HG02623 (cell line): ENCODE measurements at regions not wholly inside any gene's neighbourhood (a gene's known extent, or its start where the extent isn't known, plus 50 kb on each side); places are given as distances from the start of the nearest gene placed in this dataset.

ENCODE experiments used
- ATAC-seq: cut with Tn5 transposase; IDR thresholded peaks from one replicate; pipeline ENCODE4 v1.9.1; 2021; ENCODE audit warnings: moderate library complexity; ENCODE audit not compliant: unreplicated experiment

GRCh38 chr18:37958499-37958898 lies 392.9 kb upstream of the CELF4 start:
- no peak for ATAC-seq

GRCh38 chr18:37956902-37957301 lies 391.3 kb upstream of the CELF4 start:
- no peak for ATAC-seq

GRCh38 chr18:37956020-37956419 lies 390.4 kb upstream of the CELF4 start:
- no peak for ATAC-seq

- ATAC-seq, result no peak
Measured at GRCh38 chr18:37955201-37955600, 389.6 kb upstream of the CELF4 start.

- no peak for ATAC-seq
Measured at GRCh38 chr18:37953876-37954275, 388.3 kb upstream of the CELF4 start.

GRCh38 chr18:37948471-37948870 lies 382.9 kb upstream of the CELF4 start:
- ATAC-seq, result no peak

- ATAC-seq, result no peak
Measured at GRCh38 chr18:37946324-37946723, 380.7 kb upstream of the CELF4 start.

GRCh38 chr18:37944700-37945270 lies 379.2 kb upstream of the CELF4 start:
- ATAC-seq, result no peak

GRCh38 chr18:37937287-37937686 lies 371.7 kb upstream of the CELF4 start:
- no peak for ATAC-seq

GRCh38 chr18:37935086-37935485 lies 369.5 kb upstream of the CELF4 start:
- ATAC-seq, result no peak

GRCh38 chr18:37930640-37931039 lies 365.0 kb upstream of the CELF4 start:
- ATAC-seq, result no peak

- ATAC-seq, result no peak
Measured at GRCh38 chr18:37922162-37922561, 356.6 kb upstream of the CELF4 start.

- ATAC-seq, result no peak
Measured at GRCh38 chr18:37920865-37921264, 355.3 kb upstream of the CELF4 start.

- ATAC-seq, result no peak
Measured at GRCh38 chr18:37913051-37913450, 347.5 kb upstream of the CELF4 start.

- no peak for ATAC-seq
Measured at GRCh38 chr18:37902344-37902743, 336.7 kb upstream of the CELF4 start.

GRCh38 chr18:37900326-37900725 lies 334.7 kb upstream of the CELF4 start:
- ATAC-seq, result no peak

- ATAC-seq, result no peak
Measured at GRCh38 chr18:37889963-37890362, 324.4 kb upstream of the CELF4 start.

- ATAC-seq, result no peak
Measured at GRCh38 chr18:37874721-37875120, 309.1 kb upstream of the CELF4 start.

GRCh38 chr18:37873416-37873815 lies 307.8 kb upstream of the CELF4 start:
- ATAC-seq, result no peak

- no peak for ATAC-seq
Measured at GRCh38 chr18:37872562-37872961, 307.0 kb upstream of the CELF4 start.

- ATAC-seq, result no peak
Measured at GRCh38 chr18:37871561-37871960, 306.0 kb upstream of the CELF4 start.

- ATAC-seq, result no peak
Measured at GRCh38 chr18:37869051-37869450, 303.5 kb upstream of the CELF4 start.

- ATAC-seq, result no peak
Measured at GRCh38 chr18:37864122-37864521, 298.5 kb upstream of the CELF4 start.

GRCh38 chr18:37861981-37862380 lies 296.4 kb upstream of the CELF4 start:
- ATAC-seq, result no peak
